Activated naive CD4-positive, alpha-beta T cell treated with anti-CD3 and anti-CD28 coated beads, Interleukin-2, amount 50 U/mL, for 72 hours (primary cell): ENCODE measurements at regions not wholly inside any gene's neighbourhood (a gene's known extent, or its start where the extent isn't known, plus 50 kb on each side); places are given as distances from the start of the nearest gene placed in this dataset.

Source experiments
- ATAC-seq, 2 donors: fragments of 150-1000 bp; cut with Tn5 transposase; 2 replicates each; pipeline ENCODE4 v1.10.0; 2021; ENCODE audit warnings: mild to moderate bottlenecking in 2 of 2, moderate library complexity in 2 of 2
- DNase-seq, 2 donors: peaks; one replicate each; pipeline ENCODE4 v3.0.0; 2021 to 2022; ENCODE audit warnings: low spot score in 2 of 2
- H3K27ac Mint-ChIP-seq, 2 donors: one replicate each; pipeline ENCODE4 v1.8.0; 2022; ENCODE audit warnings: mild to moderate bottlenecking in 2 of 2, mixed read lengths in 2 of 2
- H3K36me3 Mint-ChIP-seq, 2 donors: one replicate each; pipeline ENCODE4 v1.8.0; 2022; ENCODE audit warnings: mixed read lengths in 2 of 2
- H3K9me3 Mint-ChIP-seq, 2 donors: one replicate each; pipeline ENCODE4 v1.8.0; 2022; ENCODE audit warnings: mixed read lengths in 2 of 2

GRCh38 chr5:133801955-133802751 lies 166.3 kb downstream of the C5orf15 start:
- H3K9me3 Mint-ChIP-seq, result no peaks in the 10 kb centered on the region
- no peak overlapping the region for H3K27ac Mint-ChIP-seq
- ATAC-seq, result no peak

GRCh38 chr5:133801431-133801830 lies 167.0 kb downstream of the C5orf15 start:
- ATAC-seq (no peak), DNase-seq (no peak)
- Mint-ChIP-seq H3K36me3 (no peaks in the 10 kb centered on the region), H3K27ac (no peak overlapping the region), H3K9me3 (no peaks in the 10 kb centered on the region)

More at GRCh38 chr5:133801955-133802751, 166.3 kb downstream of the C5orf15 start:
- DNase-seq, result no peak
- H3K36me3 Mint-ChIP-seq, result no peaks in the 10 kb centered on the region

GRCh38 chr5:133799571-133800237 lies 168.7 kb downstream of the C5orf15 start:
- DNase-seq (no peak), ATAC-seq (no peak)
- H3K9me3 Mint-ChIP-seq, result no peaks in the 10 kb centered on the region
- no peaks in the 10 kb centered on the region for H3K36me3 Mint-ChIP-seq
- H3K27ac Mint-ChIP-seq, result no peak overlapping the region

GRCh38 chr5:133797167-133797566 lies 171.3 kb downstream of the C5orf15 start:
- no peak for DNase-seq
- ATAC-seq, result no peak
- H3K36me3 Mint-ChIP-seq, result no peaks in the 10 kb centered on the region
- no peaks in the 10 kb centered on the region for H3K9me3 Mint-ChIP-seq
- no peak overlapping the region for H3K27ac Mint-ChIP-seq

GRCh38 chr5:133796186-133796585 lies 172.2 kb downstream of the C5orf15 start:
- no peaks in the 10 kb centered on the region for H3K9me3 Mint-ChIP-seq
- no peak for ATAC-seq

GRCh38 chr5:133794771-133795415 lies 173.5 kb downstream of the C5orf15 start:
- no peak for ATAC-seq
- Mint-ChIP-seq H3K36me3 (no peaks in the 10 kb centered on the region), H3K9me3 (no peaks in the 10 kb centered on the region), H3K27ac (no peak overlapping the region)
- DNase-seq, result no peak

More at GRCh38 chr5:133796186-133796585, 172.2 kb downstream of the C5orf15 start:
- Mint-ChIP-seq H3K36me3 (no peaks in the 10 kb centered on the region), H3K27ac (no peak overlapping the region)
- no peak for DNase-seq

GRCh38 chr5:133793756-133794465 lies 174.5 kb downstream of the C5orf15 start:
- DNase-seq (no peak), ATAC-seq (no peak)
- H3K9me3 Mint-ChIP-seq, result no peaks in the 10 kb centered on the region
- no peaks in the 10 kb centered on the region for H3K36me3 Mint-ChIP-seq
- no peak overlapping the region for H3K27ac Mint-ChIP-seq

GRCh38 chr5:133792655-133793054 lies 175.8 kb downstream of the C5orf15 start:
- DNase-seq (no peak), ATAC-seq (no peak)
- Mint-ChIP-seq H3K36me3 (no peaks in the 10 kb centered on the region), H3K9me3 (no peaks in the 10 kb centered on the region), H3K27ac (no peak overlapping the region)

- Mint-ChIP-seq H3K9me3 (no peaks in the 10 kb centered on the region), H3K36me3 (no peaks in the 10 kb centered on the region), H3K27ac (no peak overlapping the region)
- DNase-seq, result no peak
- ATAC-seq, result no peak
These were observed 176.4 kb downstream of the C5orf15 start for GRCh38 chr5:133792024-133792423.

- ATAC-seq, result no peak
- Mint-ChIP-seq H3K36me3 (no peaks in the 10 kb centered on the region), H3K27ac (no peak overlapping the region)
These were observed 177.5 kb downstream of the C5orf15 start for GRCh38 chr5:133790898-133791297.

GRCh38 chr5:133789428-133789827 lies 177.1 kb upstream of the FSTL4 start:
- ATAC-seq (no peak), DNase-seq (no peak)
- Mint-ChIP-seq H3K27ac (no peak overlapping the region), H3K36me3 (peaks cover 0 to 6% of the 10 kb centered on the region in 2 donors), H3K9me3 (peaks cover 4 to 8% of the 10 kb centered on the region in 2 donors)

More at GRCh38 chr5:133790898-133791297, 177.5 kb downstream of the C5orf15 start:
- DNase-seq, result no peak
- H3K9me3 Mint-ChIP-seq, result no peaks in the 10 kb centered on the region

- ATAC-seq (no peak), DNase-seq (no peak)
- Mint-ChIP-seq H3K9me3 (peaks cover 4 to 8% of the 10 kb centered on the region in 2 donors), H3K27ac (no peak overlapping the region), H3K36me3 (peaks cover 0 to 6% of the 10 kb centered on the region in 2 donors)
These were observed 175.8 kb upstream of the FSTL4 start for GRCh38 chr5:133788121-133788520.

GRCh38 chr5:133786420-133786819 lies 174.1 kb upstream of the FSTL4 start:
- DNase-seq (no peak), ATAC-seq (no peak)
- H3K27ac Mint-ChIP-seq, result no peak overlapping the region
- peaks cover 0 to 6% of the 10 kb centered on the region in 2 donors for H3K36me3 Mint-ChIP-seq
- peaks cover 4 to 8% of the 10 kb centered on the region in 2 donors for H3K9me3 Mint-ChIP-seq

GRCh38 chr5:133785182-133785581 lies 172.8 kb upstream of the FSTL4 start:
- Mint-ChIP-seq H3K36me3 (peaks cover 0 to 6% of the 10 kb centered on the region in 2 donors), H3K9me3 (peaks cover 4 to 8% of the 10 kb centered on the region in 2 donors), H3K27ac (no peak overlapping the region)
- no peak for ATAC-seq
- DNase-seq, result no peak

- Mint-ChIP-seq H3K27ac (no peak overlapping the region), H3K9me3 (peaks cover 4 to 8% of the 10 kb centered on the region in 2 donors), H3K36me3 (peaks cover 0 to 6% of the 10 kb centered on the region in 2 donors)
- no peak for DNase-seq
- ATAC-seq, result no peak
These were observed 171.1 kb upstream of the FSTL4 start for GRCh38 chr5:133783481-133783880.

- Mint-ChIP-seq H3K9me3 (peaks cover 4 to 8% of the 10 kb centered on the region in 2 donors), H3K36me3 (peaks cover 0 to 6% of the 10 kb centered on the region in 2 donors), H3K27ac (no peak overlapping the region)
- no peak for DNase-seq
- ATAC-seq, result no peak
These were observed 170.4 kb upstream of the FSTL4 start for GRCh38 chr5:133782736-133783135.
